ENCODE measurements at regions not wholly inside any gene's neighbourhood (a gene's known extent, or its start where the extent isn't known, plus 50 kb on each side); places are given as distances from the start of the nearest gene placed in this dataset.

DNA sequence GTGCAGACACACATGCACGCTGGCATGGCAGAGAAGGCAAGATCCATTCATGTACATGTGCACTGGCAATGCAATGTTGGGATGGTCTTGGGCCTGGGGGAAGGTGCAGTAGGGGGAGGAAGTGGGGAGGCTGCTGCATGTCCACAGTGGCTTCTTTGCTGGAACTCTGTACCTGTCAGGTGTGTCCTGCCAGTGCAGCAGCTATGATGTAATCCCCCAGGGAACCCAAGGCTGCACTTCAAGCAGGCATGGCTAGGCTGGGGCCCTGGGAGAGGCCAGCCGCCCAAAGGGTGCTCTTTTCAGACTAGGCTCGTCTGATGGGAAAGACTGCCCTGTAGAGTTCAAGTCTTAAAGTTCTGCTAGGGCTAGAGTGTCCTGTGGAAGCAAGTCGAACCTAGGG, 1304.0 kb downstream of the FAM133A start:
- TF ChIP-seq, protein P1, sequence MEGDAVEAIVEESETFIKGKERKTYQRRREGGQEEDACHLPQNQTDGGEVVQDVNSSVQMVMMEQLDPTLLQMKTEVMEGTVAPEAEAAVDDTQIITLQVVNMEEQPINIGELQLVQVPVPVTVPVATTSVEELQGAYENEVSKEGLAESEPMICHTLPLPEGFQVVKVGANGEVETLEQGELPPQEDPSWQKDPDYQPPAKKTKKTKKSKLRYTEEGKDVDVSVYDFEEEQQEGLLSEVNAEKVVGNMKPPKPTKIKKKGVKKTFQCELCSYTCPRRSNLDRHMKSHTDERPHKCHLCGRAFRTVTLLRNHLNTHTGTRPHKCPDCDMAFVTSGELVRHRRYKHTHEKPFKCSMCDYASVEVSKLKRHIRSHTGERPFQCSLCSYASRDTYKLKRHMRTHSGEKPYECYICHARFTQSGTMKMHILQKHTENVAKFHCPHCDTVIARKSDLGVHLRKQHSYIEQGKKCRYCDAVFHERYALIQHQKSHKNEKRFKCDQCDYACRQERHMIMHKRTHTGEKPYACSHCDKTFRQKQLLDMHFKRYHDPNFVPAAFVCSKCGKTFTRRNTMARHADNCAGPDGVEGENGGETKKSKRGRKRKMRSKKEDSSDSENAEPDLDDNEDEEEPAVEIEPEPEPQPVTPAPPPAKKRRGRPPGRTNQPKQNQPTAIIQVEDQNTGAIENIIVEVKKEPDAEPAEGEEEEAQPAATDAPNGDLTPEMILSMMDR (IDR thresholded peaks at IDR 0.05) = no peak
- TF ChIP-seq POLR2A (IDR thresholded peaks at IDR 0.05) (no peak), POLR2AphosphoS5 (IDR thresholded peaks at IDR 0.05) (no peak)

Data from sigmoid colon (tissue), 4 donors.